GM12878 (cell line): ENCODE measurements at regions not wholly inside any gene's neighbourhood (a gene's known extent, or its start where the extent isn't known, plus 50 kb on each side); places are given as distances from the start of the nearest gene placed in this dataset.

Experiments used
- ATAC-seq: fragments of 200-7000 bp; cut with Tn5 transposase; 3 replicates; pipeline ENCODE4 v1.9.1; 2020; ENCODE audit warnings: mild to moderate bottlenecking, moderate library complexity
- BruUV-seq: library from RNA; stranded (reverse); fragments of 400-500 nt; replicated peaks from 2 replicates; lab custom pipeline; 2021; lab: Mats Ljungman, UMichigan
- CTCF ChIA-PET: fragments of 300-600 bp; sonication (Branson Sonifier 250); formaldehyde crosslinking; extraction: SDS; loops from one replicate; lab custom pipeline; 2021; ENCODE audit warnings: inconsistent platforms; lab: Yijun Ruan, JAX
- POLR2A ChIA-PET: fragments of 350-600 bp; formaldehyde crosslinking; extraction: SDS; loops from one replicate; lab custom pipeline; 2021; ENCODE audit warnings: inconsistent platforms; lab: Charles Lee
- RAD21 ChIA-PET: fragments of 300-600 bp; sonication (Branson Sonifier 250); formaldehyde crosslinking; loops from one replicate; lab custom pipeline; 2023; ENCODE audit warnings: antibody characterized with exemption; ENCODE audit not compliant: unreplicated experiment; lab: Charles Lee
- SMC1A ChIA-PET: fragments of 300-600 bp; sonication (Branson Sonifier 250); formaldehyde crosslinking; loops from one replicate; lab custom pipeline; 2023; ENCODE audit not compliant: unreplicated experiment, uncharacterized antibody; lab: Charles Lee
- DNase-seq: peaks from one replicate; pipeline ENCODE4 v3.0.0-alpha.2; 2011; ENCODE audit warnings: low read depth, low spot score
- FAIRE-seq: peaks from 3 replicates; lab custom pipeline; 2011; peaks lifted over from hg19 to GRCh38; lab: Jason Lieb, UNC
- H2AFZ ChIP-seq: 2 replicates; pipeline ENCODE4 v1.6.0; 2011; ENCODE audit warnings: low read depth, low read length, control low read depth; ENCODE audit not compliant: control insufficient read depth
- H3K27ac ChIP-seq: 2 replicates; pipeline ENCODE4 v1.5.1; 2011; ENCODE audit warnings: control low read depth; ENCODE audit not compliant: control insufficient read depth, insufficient read depth
- H3K27me3 ChIP-seq, 2 experiments: replicated peaks in 1 of 2; 2 replicates each; pipeline versions ENCODE4 v1.6.0 to v1.6.1; 2011; ENCODE audit warnings: low read length in 1 of 2; ENCODE audit not compliant: control insufficient read depth in 2 of 2, insufficient read depth in 2 of 2
- H3K36me3 ChIP-seq, 2 experiments: 2 replicates each; pipeline ENCODE4 v1.5.1; 2011; ENCODE audit warnings: low read length in 1 of 2; ENCODE audit not compliant: control insufficient read depth in 2 of 2, insufficient read depth in 2 of 2
- H3K4me1 ChIP-seq: 2 replicates; pipeline ENCODE4 v1.6.1; 2011; ENCODE audit warnings: mild to moderate bottlenecking, low read length, moderate library complexity, mixed read lengths; ENCODE audit not compliant: control insufficient read depth, insufficient read depth
- H3K4me2 ChIP-seq: 2 replicates; pipeline ENCODE4 v1.6.0; 2011; ENCODE audit warnings: control low read depth; ENCODE audit not compliant: control insufficient read depth, insufficient read depth
- H3K4me3 ChIP-seq: fragments of 200-600 bp; sonication (generic); 2 replicates; pipeline ENCODE4 v1.5.1; 2016
- H3K79me2 ChIP-seq: 2 replicates; pipeline ENCODE4 v1.6.0; 2011; ENCODE audit warnings: low read length; ENCODE audit not compliant: control insufficient read depth, insufficient read depth
- H3K9ac ChIP-seq: 2 replicates; pipeline ENCODE4 v1.8.0; 2011; ENCODE audit warnings: low read length, control low read depth, mixed read lengths; ENCODE audit not compliant: control insufficient read depth, insufficient read depth
- H3K9me3 ChIP-seq: replicated peaks from 3 replicates; pipeline ENCODE4 v1.5.1; 2011; ENCODE audit warnings: mild to moderate bottlenecking, low read length; ENCODE audit not compliant: control insufficient read depth, insufficient read depth
- H4K20me1 ChIP-seq: 2 replicates; pipeline ENCODE4 v1.6.0; 2011; ENCODE audit not compliant: control insufficient read depth, insufficient read depth
- CREB1 ChIP-seq: IDR thresholded peaks from 2 replicates; pipeline ENCODE4 v1.6.1; 2012; ENCODE audit warnings: low read depth, mild to moderate bottlenecking, inconsistent platforms
- HCFC1 ChIP-seq: fragments of 150-350 bp; IDR thresholded peaks from 2 replicates; pipeline ENCODE4 v1.6.1; 2014; ENCODE audit warnings: low read length
- KLF5 ChIP-seq: fragments of 450-650 bp; IDR thresholded peaks from 2 replicates; pipeline ENCODE4 v1.6.1; 2014; ENCODE audit warnings: mild to moderate bottlenecking; ENCODE audit not compliant: partially characterized antibody
- MTA2 ChIP-seq: fragments of 450-650 bp; IDR thresholded peaks from 2 replicates; pipeline ENCODE4 v1.6.1; 2016; ENCODE audit warnings: low read depth, mild to moderate bottlenecking, moderate library complexity
- MTA3 ChIP-seq: IDR thresholded peaks from 2 replicates; pipeline ENCODE4 v1.6.1; 2012; ENCODE audit warnings: low read length, inconsistent platforms, borderline replicate concordance
- NFYB ChIP-seq: IDR thresholded peaks from 2 replicates; pipeline ENCODE4 v1.6.1; 2011; ENCODE audit warnings: low read depth, mild to moderate bottlenecking, low read length, improper control_type of control experiment, moderate library complexity; ENCODE audit not compliant: insufficient read depth
- SIX5 ChIP-seq: IDR thresholded peaks from 2 replicates; pipeline ENCODE4 v1.6.1; 2011; ENCODE audit warnings: mild to moderate bottlenecking, low read depth, low read length, moderate library complexity; ENCODE audit not compliant: severe bottlenecking
- SREBF2 ChIP-seq: IDR thresholded peaks from 2 replicates; pipeline ENCODE4 v1.6.1; 2012; ENCODE audit warnings: mild to moderate bottlenecking, low read length
- SUZ12 ChIP-seq: fragments of 200-600 bp; sonication (generic); IDR thresholded peaks from one replicate; pipeline ENCODE4 v1.6.1; 2018; ENCODE audit warnings: antibody characterized with exemption, mild to moderate bottlenecking; ENCODE audit not compliant: unreplicated experiment
- TCF12 ChIP-seq: IDR thresholded peaks from 2 replicates; pipeline ENCODE4 v1.6.1; 2011; ENCODE audit warnings: low read depth, mild to moderate bottlenecking, low read length
- TCF7 ChIP-seq: IDR thresholded peaks from 2 replicates; pipeline ENCODE4 v1.6.1; 2014; ENCODE audit warnings: antibody characterized with exemption, borderline replicate concordance
- YBX1 ChIP-seq: fragments of 450-650 bp; IDR thresholded peaks from 2 replicates; pipeline ENCODE4 v1.6.1; 2016; ENCODE audit warnings: antibody characterized with exemption
- ZZZ3 ChIP-seq: IDR thresholded peaks from 2 replicates; pipeline ENCODE4 v1.6.1; 2011; ENCODE audit warnings: low read depth; ENCODE audit not compliant: control insufficient read depth, insufficient read length
- WGBS: methylation state at CpG from one replicate; pipeline ENCODE4 v1.1.6; 2016; ENCODE audit warnings: low lambda C conversion rate; ENCODE audit not compliant: insufficient replicate concordance, insufficient coverage; ENCODE audit errors: missing lambda C conversion rate; 5-methylcytosine and 5-hydroxymethylcytosine counted together
- in situ Hi-C: fragments of 300-500 bp; cut with MboI; formaldehyde crosslinking; loops from 9 replicates; pipeline ENCODE4 v1.14.3; 2018; ENCODE audit warnings: mixed read lengths
- intact Hi-C: fragments of 100-400 bp; cut with micrococcal nuclease; formaldehyde crosslinking; loops from one replicate; pipeline ENCODE4 v1.14.2; 2022; ENCODE audit not compliant: unreplicated experiment
- TF ChIP-seq, protein P1 (sequence below): IDR thresholded peaks from 2 replicates; pipeline ENCODE4 v1.6.1; 2012; ENCODE audit warnings: low read depth, low read length, improper control_type of control experiment
- TF ChIP-seq, protein P2 (sequence below): fragments of 450-650 bp; IDR thresholded peaks from 2 replicates; pipeline ENCODE4 v1.6.1; 2018; ENCODE audit warnings: borderline replicate concordance, mild to moderate bottlenecking; ENCODE audit not compliant: partially characterized antibody
- TF ChIP-seq, protein P3 (sequence below), 3 experiments: IDR thresholded peaks in 2 of 3; conservative IDR thresholded peaks in 1 of 3; 2 replicates each; pipeline ENCODE4 v1.5.1; 2011; ENCODE audit warnings: low read depth in 3 of 3, low read length in 3 of 3, mild to moderate bottlenecking in 3 of 3, control low read depth in 2 of 3, moderate library complexity in 2 of 3, inconsistent platforms in 1 of 3, mixed read lengths in 1 of 3; ENCODE audit not compliant: control insufficient read depth in 2 of 3, insufficient read depth in 1 of 3; ENCODE audit errors: extremely low read depth in 1 of 3

DNA sequence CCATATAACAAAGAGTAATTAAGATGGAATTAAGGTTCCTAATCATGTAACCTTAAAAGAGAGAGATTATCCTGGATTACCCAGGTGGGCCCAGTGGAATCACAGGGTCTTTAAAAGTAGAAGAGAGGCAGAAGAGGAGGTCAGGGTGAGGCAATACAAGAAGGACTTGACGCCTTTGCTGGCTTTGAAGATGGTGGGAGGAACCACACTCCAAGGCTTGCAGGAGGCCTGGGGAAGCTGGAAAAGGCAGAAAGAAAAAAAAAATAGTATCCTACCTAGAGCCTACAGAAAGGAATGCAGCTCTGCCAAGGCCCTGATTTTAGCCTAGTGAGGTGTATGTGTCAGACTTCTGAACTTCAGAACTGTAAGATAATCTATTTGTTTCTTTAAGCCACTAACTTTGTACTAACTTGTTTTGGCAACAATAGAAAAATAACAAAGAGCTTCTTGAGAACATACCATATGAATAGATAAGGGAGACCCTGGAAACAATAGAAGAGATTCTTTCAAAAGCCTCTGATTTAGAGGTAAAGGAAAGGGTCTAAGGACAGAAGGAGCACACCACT lies 229.9 kb upstream of the TTC29 start:
- Histone ChIP-seq H3K9me3 (no peaks in the 10 kb centered on the region), H4K20me1 (no peaks in the 10 kb centered on the region), H3K9ac (no peak overlapping the region), H3K4me1 (no peaks in the 10 kb centered on the region), H3K4me2 (no peak overlapping the region), H3K36me3 (no peaks in the 10 kb centered on the region), H3K79me2 (no peaks in the 10 kb centered on the region), H3K4me3 (no peak overlapping the region), H3K27ac (no peak overlapping the region), H3K27me3 (no peaks in the 10 kb centered on the region; a peak in 2 of 4 replicates), H2AFZ (no peak overlapping the region)
- TF ChIP-seq, protein P1, sequence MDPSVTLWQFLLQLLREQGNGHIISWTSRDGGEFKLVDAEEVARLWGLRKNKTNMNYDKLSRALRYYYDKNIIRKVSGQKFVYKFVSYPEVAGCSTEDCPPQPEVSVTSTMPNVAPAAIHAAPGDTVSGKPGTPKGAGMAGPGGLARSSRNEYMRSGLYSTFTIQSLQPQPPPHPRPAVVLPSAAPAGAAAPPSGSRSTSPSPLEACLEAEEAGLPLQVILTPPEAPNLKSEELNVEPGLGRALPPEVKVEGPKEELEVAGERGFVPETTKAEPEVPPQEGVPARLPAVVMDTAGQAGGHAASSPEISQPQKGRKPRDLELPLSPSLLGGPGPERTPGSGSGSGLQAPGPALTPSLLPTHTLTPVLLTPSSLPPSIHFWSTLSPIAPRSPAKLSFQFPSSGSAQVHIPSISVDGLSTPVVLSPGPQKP, result no peak
- TF ChIP-seq KLF5 (no peak), HCFC1 (no peak), TCF7 (no peak), TCF12 (no peak), YBX1 (no peak), SREBF2 (no peak), NFYB (no peak), MTA3 (no peak), SUZ12 (no peak), SIX5 (no peak), MTA2 (no peak), ZZZ3 (no peak), CREB1 (no peak)
- TF ChIP-seq, protein P2, sequence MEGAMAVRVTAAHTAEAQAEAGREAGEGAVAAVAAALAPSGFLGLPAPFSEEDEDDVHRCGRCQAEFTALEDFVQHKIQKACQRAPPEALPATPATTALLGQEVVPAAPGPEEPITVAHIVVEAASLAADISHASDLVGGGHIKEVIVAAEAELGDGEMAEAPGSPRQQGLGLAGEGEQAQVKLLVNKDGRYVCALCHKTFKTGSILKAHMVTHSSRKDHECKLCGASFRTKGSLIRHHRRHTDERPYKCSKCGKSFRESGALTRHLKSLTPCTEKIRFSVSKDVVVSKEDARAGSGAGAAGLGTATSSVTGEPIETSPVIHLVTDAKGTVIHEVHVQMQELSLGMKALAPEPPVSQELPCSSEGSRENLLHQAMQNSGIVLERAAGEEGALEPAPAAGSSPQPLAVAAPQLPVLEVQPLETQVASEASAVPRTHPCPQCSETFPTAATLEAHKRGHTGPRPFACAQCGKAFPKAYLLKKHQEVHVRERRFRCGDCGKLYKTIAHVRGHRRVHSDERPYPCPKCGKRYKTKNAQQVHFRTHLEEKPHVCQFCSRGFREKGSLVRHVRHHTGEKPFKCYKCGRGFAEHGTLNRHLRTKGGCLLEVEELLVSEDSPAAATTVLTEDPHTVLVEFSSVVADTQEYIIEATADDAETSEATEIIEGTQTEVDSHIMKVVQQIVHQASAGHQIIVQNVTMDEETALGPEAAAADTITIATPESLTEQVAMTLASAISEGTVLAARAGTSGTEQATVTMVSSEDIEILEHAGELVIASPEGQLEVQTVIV, result no peak
- TF ChIP-seq, protein P3, sequence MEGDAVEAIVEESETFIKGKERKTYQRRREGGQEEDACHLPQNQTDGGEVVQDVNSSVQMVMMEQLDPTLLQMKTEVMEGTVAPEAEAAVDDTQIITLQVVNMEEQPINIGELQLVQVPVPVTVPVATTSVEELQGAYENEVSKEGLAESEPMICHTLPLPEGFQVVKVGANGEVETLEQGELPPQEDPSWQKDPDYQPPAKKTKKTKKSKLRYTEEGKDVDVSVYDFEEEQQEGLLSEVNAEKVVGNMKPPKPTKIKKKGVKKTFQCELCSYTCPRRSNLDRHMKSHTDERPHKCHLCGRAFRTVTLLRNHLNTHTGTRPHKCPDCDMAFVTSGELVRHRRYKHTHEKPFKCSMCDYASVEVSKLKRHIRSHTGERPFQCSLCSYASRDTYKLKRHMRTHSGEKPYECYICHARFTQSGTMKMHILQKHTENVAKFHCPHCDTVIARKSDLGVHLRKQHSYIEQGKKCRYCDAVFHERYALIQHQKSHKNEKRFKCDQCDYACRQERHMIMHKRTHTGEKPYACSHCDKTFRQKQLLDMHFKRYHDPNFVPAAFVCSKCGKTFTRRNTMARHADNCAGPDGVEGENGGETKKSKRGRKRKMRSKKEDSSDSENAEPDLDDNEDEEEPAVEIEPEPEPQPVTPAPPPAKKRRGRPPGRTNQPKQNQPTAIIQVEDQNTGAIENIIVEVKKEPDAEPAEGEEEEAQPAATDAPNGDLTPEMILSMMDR (IDR thresholded peaks at IDR 0.05 in 2 of 3, conservative IDR thresholded peaks at IDR 0.05 in 1 of 3; ENCODE audit: control insufficient read depth in 2 of 3, extremely low read depth in 1 of 3, insufficient read depth in 1 of 3, low read depth in 3 of 3, low read length in 3 of 3), result no peak
- intact Hi-C loops (no loop called here), in situ Hi-C loops (no loop called here)
- CTCF ChIA-PET, result no interaction called here
- POLR2A ChIA-PET, result no interaction called here
- WGBS, result 0% methylated on average over 1 of the region's 1 CpG
- DNase-seq, result no peak
- ATAC-seq, result no peak
- SMC1A ChIA-PET, result no interaction called here
- FAIRE-seq, result no peak
- RAD21 ChIA-PET, result no interaction called here
- no TSS peak for BruUV-seq
